GM19324 (cell line): ENCODE measurements at regions not wholly inside any gene's neighbourhood (a gene's known extent, or its start where the extent isn't known, plus 50 kb on each side); places are given as distances from the start of the nearest gene placed in this dataset.

ENCODE experiments used
- ATAC-seq: cut with Tn5 transposase; IDR thresholded peaks from one replicate; pipeline ENCODE4 v1.9.1; 2021; ENCODE audit warnings: mild to moderate bottlenecking, moderate library complexity; ENCODE audit not compliant: unreplicated experiment, low FRiP score

GRCh38 chr2:42927334-42928160 lies 135.2 kb upstream of the HAAO start:
- no peak for ATAC-seq

DNA sequence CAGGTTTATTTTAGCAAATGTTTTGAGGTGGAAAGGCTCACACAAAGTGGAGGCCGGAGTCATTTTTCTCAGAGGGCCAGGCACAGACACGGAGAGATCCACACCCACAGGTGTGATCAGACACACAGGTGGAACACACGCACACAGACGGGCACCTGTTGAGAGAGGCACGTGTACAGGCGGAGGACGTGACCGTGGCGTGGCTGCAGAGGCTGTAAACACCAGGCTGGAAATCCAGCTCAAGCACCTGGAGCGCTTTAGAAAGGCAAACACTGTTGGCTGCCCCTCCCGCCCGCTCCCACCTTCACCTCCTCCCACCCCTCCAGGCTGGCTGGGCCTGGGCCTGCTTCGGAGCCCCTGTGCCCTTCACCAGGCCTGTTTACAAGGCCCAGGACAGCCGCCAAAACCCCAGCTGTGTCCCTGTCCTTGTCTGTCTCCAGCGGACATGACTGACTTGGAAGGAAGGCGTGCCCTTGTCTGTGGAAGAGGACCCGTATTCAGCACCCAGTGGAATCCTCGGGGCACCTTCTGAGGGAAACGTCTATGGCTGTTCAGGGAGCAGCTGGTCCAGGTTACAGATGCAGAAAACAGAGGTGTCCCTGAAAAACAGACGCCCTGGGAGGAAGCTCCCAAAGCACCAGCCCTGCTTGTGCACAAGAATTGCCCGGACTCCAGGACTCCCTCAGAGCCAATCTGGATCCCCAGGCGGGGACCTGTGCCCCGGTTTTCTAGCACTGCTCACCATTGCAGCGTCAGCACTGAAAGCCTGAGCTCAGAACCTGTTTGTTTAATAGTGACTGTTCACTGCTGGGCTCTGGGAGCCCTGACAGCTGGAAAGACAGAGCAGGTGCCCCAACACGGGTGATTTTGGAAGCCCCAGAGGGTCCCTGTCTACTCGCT lies 134.3 kb upstream of the HAAO start:
- no peak for ATAC-seq

DNA sequence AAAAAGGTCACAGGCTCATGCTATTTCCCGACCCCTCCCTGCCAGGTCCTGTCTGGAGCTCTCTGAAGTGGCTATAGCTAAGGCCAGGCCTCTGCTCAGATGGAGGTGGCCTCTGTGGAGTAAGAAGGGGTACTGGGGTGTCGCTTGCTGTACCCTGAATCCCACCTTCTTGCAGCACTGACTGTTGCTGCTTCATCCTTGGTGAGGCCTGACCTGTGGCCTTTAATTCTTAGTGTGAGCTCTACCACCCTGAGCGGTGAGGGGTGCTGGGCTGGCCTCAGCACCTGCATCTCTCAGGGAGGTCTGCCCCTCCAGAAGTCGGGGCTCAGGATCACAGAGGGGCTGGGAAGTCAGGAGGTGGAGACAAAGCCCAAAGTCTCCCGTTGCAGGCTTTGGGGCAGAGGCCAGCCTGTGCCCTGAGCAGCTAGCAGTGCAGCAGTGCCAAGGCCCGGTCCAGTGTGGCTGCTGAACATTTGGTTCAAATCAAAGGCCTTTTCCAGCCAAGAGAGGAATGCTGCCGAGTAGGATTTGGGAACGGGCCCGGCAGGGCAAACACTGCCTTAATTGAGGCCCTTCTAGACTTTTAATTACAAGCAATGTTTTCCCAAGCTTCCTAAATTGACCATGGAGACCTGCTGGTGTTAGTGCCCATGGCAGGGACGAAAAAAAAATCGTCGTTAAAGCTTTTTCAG lies 133.5 kb upstream of the HAAO start:
- no peak for ATAC-seq

- no peak for ATAC-seq
Measured at GRCh38 chr2:42924418-42924886, 132.1 kb upstream of the HAAO start.

DNA sequence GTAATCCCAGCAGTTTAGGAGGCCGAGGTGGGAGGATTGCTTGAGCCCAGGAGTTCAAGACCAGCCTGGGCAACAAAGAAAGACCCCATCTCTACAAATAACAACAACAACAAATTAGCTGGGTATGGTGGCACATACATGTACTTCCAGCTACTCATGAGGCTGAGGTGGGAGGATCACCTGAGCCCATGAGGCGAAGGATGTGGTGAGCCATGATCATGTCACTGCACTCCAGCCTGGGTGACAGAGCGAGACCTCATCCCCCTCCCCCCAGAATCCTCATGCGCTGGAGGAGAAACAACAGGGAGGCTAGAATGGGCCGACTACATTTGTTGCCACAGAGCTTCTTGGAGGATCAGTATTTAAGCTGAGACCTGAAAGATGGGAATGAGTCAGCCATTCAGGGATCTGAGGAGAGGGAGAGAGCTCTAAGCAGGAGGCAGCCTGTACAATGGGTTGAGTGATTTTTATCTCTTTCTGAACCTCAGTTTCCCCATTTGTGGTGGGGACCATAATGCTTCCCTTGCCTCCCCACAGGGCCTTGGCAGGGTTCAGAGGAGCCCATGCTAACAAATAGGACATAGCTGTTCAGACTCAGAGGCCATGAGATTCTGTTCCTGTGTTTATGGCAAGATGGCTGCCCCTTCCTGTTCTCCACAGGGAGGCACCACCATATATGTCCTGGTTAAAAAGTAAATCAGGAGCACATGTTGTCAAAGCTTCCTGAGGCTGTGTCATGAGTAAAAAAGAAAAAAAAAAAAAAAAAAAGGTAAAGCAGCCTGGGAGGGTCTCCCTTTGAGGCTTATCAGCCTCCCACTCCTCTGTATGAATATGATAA lies 131.4 kb upstream of the HAAO start:
- no peak for ATAC-seq

GRCh38 chr2:42922790-42923579 lies 130.6 kb upstream of the HAAO start:
- no peak for ATAC-seq

DNA sequence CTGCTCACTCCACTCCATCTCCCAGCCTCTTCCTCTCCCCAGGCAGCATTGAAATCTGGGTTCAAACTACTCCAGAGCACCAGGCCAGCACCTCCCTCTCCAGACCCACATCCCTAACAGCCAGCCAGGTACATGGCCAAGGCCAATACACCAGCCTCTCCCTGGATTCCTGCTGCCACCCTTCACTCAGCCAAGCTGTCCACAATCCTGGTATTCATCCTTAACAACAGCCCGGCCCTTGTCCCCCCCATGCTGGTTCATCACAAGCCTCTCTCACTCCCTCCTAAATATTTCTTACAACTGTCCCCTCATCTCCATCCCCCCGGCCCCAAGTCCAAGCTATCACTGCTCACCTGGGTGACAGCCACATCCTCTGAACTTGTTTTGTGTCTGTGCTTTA lies 129.9 kb upstream of the HAAO start:
- ATAC-seq: no peak

DNA sequence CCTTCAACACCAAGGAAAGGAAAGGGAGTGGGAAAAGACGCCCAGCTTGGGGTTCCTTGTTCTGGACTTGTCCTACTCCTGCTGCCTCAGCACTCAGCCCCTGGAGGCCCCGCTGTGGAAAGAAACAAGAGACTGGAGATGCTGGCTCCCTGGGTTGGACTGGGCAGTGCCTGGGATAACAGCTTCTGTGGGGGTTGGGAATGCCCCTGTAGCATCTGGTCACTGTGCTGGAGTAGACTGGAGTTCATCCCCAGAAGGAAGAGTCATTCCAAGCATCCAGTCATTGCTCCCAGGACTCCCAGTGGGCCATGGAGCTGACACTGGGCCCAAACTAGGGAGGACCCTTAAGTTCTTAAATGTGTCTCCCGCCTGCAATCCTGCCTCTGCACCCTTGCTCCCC lies 129.3 kb upstream of the HAAO start:
- ATAC-seq: no peak

DNA sequence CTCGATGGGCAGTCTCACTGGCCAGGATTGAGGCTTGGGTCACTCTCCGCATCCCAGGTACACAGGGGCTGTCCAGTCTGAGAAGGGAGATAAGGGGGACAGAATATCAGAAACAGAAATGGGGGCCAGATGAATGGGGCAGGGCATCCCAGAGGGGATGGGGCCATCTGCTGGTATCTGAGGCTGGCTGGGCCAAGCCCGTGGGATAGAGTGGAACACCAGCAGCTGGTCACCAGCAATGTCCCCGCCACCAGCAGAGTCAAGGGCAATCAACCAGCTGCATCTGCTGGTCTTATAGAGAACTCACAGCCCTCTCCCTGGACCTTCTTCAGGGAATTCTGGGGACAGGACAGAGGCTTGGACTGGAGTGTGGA lies 128.8 kb upstream of the HAAO start:
- no peak for ATAC-seq

- no peak for ATAC-seq
Measured at GRCh38 chr2:42920446-42921146, 128.2 kb upstream of the HAAO start.

DNA sequence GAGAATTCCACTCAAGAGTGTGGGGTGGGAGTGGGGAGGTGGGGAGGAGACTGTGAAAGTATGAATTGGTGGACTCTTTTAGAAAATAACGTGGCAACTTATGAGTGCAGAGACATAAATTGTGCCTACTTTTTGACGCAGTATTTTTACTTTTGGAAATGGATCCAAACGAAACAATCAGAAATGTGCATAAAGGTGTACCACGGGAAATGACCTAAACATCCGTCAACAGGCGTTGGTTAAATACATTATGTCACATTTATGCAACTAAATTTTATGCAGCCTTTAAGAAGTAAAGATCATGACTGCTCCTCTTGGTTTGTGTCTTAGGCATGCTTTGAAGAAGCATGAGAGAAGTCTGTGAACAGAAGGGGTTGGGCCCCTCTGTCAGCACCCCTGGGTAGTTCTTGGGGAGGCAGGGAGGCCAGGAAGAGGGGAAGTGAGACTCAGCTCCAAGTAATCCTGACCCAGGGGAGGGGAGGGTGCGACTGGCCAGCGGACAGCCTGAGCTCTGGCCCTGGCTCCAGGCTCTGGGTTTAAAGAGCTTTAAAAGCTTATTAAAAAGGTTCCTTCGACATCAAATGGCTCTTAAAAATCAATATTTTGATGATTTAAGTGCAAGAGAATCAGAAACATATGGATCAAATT lies 126.4 kb upstream of the HAAO start:
- no peak for ATAC-seq

DNA sequence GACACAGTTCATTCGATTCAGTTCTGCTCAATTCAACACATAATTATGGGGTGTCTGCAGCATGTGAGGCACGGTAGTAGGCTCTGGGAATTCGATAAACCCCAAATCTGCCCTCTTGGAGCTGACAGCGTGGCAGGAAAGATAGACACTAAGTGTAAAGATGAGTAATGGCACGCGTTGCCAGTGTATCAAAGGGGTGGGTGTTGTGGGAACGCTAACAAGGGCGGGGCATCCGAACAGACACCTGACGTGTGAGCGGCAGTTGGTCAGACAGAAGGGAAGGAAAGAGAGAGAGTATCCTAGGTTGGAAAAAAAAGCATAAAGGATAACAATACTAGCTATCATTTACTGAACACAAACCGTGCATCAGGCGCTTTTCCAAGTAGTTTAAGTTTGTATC lies 125.7 kb upstream of the HAAO start:
- no peak for ATAC-seq

DNA sequence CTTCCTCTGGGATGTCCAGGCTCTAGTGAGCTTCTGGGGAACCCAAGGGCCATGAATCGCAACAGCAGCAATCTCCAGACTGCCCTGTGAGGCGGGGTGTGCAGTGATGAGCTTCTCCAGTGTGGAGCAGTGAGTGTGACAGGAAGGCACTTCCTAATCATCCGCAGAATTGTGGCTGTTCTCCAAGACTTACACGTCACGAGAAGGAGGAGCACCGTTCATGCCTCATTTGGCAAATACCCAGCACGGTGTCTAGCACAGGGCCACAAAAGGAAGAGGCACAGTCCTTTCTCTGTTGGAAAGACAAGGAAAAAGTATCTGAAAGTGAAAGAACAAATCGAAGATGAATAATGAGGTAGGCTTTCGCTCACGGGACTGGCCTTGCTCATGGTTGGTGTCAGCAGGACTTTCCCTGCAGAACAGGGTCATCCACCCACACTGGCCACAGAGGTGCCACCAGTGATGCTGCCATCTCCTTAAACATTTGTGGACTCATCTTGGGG lies 125.1 kb upstream of the HAAO start:
- no peak for ATAC-seq

DNA sequence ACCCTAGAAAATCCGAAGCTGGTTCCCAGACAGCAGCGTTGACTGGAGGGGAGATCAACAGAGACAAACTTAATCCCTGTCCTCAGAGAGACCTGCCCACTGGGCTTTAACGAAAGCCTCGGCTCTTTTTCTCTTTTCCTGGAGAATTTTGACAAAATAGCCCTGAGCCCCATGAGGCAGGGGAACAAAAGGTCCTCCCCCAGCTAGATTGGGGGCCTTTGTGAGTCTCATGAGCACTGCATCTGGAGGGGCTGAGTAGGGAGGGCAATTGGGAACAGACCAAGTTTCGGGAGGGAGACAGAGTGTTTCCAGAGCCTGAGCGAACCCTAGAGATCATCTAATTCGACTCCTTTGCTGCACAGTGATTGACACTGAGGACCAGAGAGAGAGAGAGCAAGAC lies 123.9 kb upstream of the HAAO start:
- ATAC-seq: no peak

- ATAC-seq: no peak
Measured at GRCh38 chr2:42914860-42915259, 122.5 kb upstream of the HAAO start.

DNA sequence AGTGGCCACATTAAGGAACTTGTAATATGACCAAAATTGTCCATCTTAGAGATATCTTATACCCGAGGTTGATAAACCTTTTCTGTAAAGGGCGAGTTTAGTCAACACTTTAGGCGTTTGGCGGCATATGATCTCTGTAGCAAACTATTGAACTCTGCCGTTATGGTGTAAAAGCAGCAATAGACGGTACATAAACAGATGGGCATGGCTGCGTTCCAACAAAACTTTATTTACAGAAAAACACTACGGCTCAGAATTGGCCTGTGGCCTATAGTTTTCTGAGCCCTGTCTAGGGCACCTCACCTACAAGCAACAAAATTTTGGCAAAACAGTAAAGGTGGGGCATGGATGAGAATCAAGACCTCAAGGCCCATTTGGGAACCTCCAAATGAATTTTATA lies 121.9 kb upstream of the HAAO start:
- ATAC-seq: no peak

- no peak for ATAC-seq
Measured at GRCh38 chr2:42913280-42913878, 121.0 kb upstream of the HAAO start.
